HUES48 (cell line): ENCODE measurements at regions not wholly inside any gene's neighbourhood (a gene's known extent, or its start where the extent isn't known, plus 50 kb on each side); places are given as distances from the start of the nearest gene placed in this dataset.

ENCODE experiments used
- H3K27ac ChIP-seq: one replicate; pipeline ENCODE4 v1.7.0; 2013; ENCODE audit warnings: low read depth, low read length, inconsistent platforms
- H3K27me3 ChIP-seq: 2 replicates; pipeline ENCODE4 v1.6.1; 2013; ENCODE audit warnings: mild to moderate bottlenecking, low read length; ENCODE audit not compliant: control insufficient read depth, insufficient read depth
- H3K36me3 ChIP-seq: 2 replicates; pipeline ENCODE4 v1.6.1; 2013; ENCODE audit warnings: low read length; ENCODE audit not compliant: control insufficient read depth, insufficient read depth
- H3K4me1 ChIP-seq: 2 replicates; pipeline ENCODE4 v1.6.1; 2013; ENCODE audit warnings: mild to moderate bottlenecking, low read length; ENCODE audit not compliant: control insufficient read depth, insufficient read depth
- H3K4me3 ChIP-seq: 2 replicates; pipeline ENCODE4 v1.5.1; 2013; ENCODE audit warnings: mild to moderate bottlenecking, low read depth, low read length
- H3K9ac ChIP-seq: 2 replicates; pipeline ENCODE4 v1.6.1; 2013; ENCODE audit warnings: mild to moderate bottlenecking, low read depth, low read length, moderate library complexity
- H3K9me3 ChIP-seq: 2 replicates; pipeline ENCODE4 v1.6.1; 2013; ENCODE audit warnings: low read length; ENCODE audit not compliant: control insufficient read depth, insufficient read depth

DNA sequence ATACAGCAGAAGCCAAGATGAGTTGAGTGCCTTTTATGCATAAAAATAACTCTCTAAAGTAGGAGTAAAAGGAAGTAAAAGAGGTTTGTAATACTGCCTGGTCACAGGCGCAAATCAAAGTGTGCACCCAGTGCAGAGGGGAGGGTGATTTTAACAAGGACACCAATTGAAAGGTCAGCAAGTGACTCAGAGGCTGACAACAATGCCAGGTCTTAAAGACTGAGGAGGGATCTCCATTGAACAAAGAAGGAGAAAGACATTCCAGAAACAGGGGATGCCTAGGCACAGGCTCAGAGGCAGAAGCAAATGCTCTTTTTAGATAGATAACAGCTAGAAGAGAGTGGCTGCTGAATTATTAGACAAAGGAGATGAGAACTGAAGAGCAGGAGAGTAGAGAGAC, 297.4 kb upstream of the VCX start:
- no peak overlapping the region for H3K4me3 ChIP-seq
- H3K9ac ChIP-seq, result no peak overlapping the region
- no peak overlapping the region for H3K27ac ChIP-seq
- no peaks in the 10 kb centered on the region for H3K9me3 ChIP-seq
- H3K27me3 ChIP-seq, result no peaks in the 10 kb centered on the region
- no peaks in the 10 kb centered on the region; the same call in 1 of the 2 replicates for H3K4me1 ChIP-seq
- H3K36me3 ChIP-seq, result no peaks in the 10 kb centered on the region

DNA sequence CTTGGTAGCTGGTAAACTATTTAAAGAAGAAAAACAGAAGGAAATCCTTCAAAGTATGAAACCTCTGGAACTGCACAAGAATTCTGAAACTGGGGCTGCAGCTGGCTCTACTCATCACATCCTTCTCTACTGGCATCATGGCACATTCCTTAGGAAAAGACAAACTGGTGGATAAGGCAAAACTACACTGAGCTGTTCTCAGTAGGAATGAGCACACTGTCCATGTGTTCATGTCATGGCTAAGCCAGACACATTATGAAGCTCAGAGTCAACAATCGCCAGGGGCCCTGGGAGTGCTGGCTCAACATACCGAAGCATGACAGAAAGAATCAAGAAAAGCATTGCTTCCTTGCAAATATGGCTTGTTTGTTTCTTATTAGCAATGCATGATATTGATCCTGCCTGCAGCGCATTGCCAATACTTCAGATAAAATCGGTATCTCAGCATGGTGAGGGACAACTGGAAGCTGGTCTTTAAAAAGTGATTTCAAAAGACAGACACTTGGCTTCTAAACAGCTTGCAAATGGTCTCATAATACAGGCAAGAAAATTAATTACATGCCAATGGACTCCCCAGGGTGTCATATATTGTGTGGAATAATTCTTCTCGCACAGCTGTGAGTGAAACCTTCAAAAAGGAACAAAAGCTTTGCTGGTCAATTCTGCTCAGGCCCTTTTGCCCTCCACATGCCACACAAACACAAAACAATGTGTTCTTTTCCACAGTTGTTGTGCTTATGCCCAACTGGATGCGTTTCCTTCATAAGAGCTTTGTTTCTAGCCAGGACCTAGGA, 300.2 kb upstream of the VCX start:
- Histone ChIP-seq H3K27ac (no peak overlapping the region), H3K27me3 (no peaks in the 10 kb centered on the region), H3K4me3 (no peak overlapping the region), H3K9me3 (no peaks in the 10 kb centered on the region), H3K4me1 (no peaks in the 10 kb centered on the region; the same call in 1 of the 2 replicates), H3K9ac (no peak overlapping the region), H3K36me3 (no peaks in the 10 kb centered on the region)

- no peaks in the 10 kb centered on the region for H3K27me3 ChIP-seq
- no peaks in the 10 kb centered on the region for H3K4me1 ChIP-seq
- no peak overlapping the region for H3K27ac ChIP-seq
- no peaks in the 10 kb centered on the region; the same call in 1 of the 2 replicates for H3K9me3 ChIP-seq
- no peaks in the 10 kb centered on the region for H3K36me3 ChIP-seq
- no peak overlapping the region for H3K4me3 ChIP-seq
- H3K9ac ChIP-seq, result no peak overlapping the region
Observed at GRCh38 chrX:7522860-7523259, 320.1 kb upstream of the VCX start.

- no peak overlapping the region for H3K9ac ChIP-seq
- no peak overlapping the region for H3K4me3 ChIP-seq
- no peaks in the 10 kb centered on the region for H3K36me3 ChIP-seq
- no peaks in the 10 kb centered on the region for H3K27me3 ChIP-seq
- H3K4me1 ChIP-seq, result 0 out of 2 replicates have a peak, but pooled peaks cover 3% of the 10 kb centered on the region
- H3K27ac ChIP-seq, result no peak overlapping the region
- H3K9me3 ChIP-seq, result no peaks in the 10 kb centered on the region
Observed at GRCh38 chrX:7515681-7516413, 327.1 kb upstream of the VCX start.

DNA sequence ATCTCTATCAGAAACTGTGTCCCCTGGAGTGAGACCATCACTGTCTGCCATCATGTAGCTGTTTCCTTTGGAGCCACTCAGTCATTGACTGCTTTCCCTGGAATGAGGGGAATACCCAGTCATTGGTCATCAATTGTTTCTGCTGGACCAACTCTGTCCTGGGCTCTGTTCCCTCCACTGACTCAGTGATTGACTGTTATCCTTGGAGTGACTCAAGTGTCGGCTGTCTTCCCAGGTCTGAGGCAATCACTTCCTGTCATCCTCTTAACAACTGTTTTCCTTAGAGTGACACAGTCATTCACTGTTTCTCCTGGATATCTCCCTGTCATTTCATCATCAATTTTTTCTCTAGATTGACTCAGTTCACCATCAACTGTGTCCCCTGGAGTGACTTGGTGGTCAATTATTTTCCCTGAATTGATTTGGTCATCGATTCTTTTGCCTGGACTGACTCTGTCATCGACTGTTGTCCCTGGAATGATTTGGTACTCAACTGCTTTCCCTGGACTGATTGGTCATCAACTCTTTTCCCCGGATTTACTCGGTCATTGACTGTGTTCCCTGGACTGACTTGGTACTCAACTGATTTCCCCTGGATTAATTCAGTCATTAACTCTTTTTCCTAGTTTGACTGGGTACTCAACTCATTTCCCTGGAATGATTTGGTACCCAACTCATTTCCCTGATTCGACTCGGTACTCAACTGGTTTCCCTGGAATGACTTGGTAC, 327.9 kb upstream of the VCX start:
- no peak overlapping the region for H3K27ac ChIP-seq
- H3K27me3 ChIP-seq, result no peaks in the 10 kb centered on the region
- H3K4me1 ChIP-seq, result 0 out of 2 replicates have a peak, but pooled peaks cover 3% of the 10 kb centered on the region
- no peak overlapping the region for H3K4me3 ChIP-seq
- no peaks in the 10 kb centered on the region for H3K36me3 ChIP-seq
- no peaks in the 10 kb centered on the region for H3K9me3 ChIP-seq
- H3K9ac ChIP-seq, result no peak overlapping the region

GRCh38 chrX:7512845-7513244, 330.1 kb upstream of the VCX start:
- Histone ChIP-seq H3K27ac (no peak overlapping the region), H3K4me1 (0 out of 2 replicates have a peak, but pooled peaks cover 3% of the 10 kb centered on the region), H3K36me3 (no peaks in the 10 kb centered on the region), H3K27me3 (no peaks in the 10 kb centered on the region), H3K4me3 (no peak overlapping the region), H3K9me3 (no peaks in the 10 kb centered on the region), H3K9ac (no peak overlapping the region)

DNA sequence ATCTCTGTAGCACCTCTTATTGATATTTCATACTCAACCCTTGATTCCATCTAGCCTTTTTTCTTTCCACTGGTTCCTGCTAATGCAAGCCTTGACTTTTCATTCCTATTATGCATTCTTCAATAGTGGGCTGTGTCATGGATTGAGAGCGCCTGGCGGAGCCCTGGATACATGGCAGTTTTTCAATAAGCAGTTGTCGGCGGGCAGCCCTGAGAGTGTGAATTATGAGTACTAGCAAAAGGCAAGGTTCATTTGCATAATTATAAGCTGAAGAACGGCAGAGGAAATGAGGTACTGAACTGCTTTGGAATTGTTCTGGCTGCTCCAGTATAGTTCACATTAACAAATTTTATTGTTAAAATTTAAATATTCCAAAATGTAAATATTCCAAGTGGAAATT, 339.7 kb upstream of the VCX start:
- no peak overlapping the region for H3K4me3 ChIP-seq
- H3K9me3 ChIP-seq, result no peaks in the 10 kb centered on the region
- H3K36me3 ChIP-seq, result no peaks in the 10 kb centered on the region
- no peaks in the 10 kb centered on the region for H3K4me1 ChIP-seq
- H3K27ac ChIP-seq, result no peak overlapping the region
- no peak overlapping the region for H3K9ac ChIP-seq
- no peaks in the 10 kb centered on the region for H3K27me3 ChIP-seq

DNA sequence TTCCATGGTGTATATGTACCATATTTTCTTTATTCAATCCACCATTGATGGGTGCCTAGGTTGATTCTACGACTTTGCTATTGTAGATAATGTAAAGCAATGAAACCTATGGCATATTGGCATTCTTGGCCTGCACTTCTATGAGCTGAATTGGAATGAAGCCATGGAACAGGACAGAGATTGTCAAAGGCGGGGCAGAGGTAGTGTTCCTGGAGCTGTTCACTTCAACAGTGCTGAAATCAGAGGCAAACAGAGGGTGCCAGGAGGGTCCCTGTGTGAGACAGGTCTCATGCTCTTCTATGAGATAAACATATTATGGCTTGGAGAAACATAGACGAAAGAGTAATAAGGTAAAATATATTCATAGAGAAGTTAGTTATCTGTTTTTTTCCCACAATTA, 342.6 kb upstream of the VCX start:
- Histone ChIP-seq H3K4me1 (no peaks in the 10 kb centered on the region), H3K4me3 (no peak overlapping the region), H3K9me3 (no peaks in the 10 kb centered on the region), H3K36me3 (no peaks in the 10 kb centered on the region), H3K9ac (no peak overlapping the region), H3K27ac (no peak overlapping the region), H3K27me3 (no peaks in the 10 kb centered on the region)

GRCh38 chrX:7486505-7486904, 338.6 kb upstream of the PUDP start:
- H3K36me3 ChIP-seq, result no peaks in the 10 kb centered on the region
- H3K4me3 ChIP-seq, result no peak overlapping the region
- no peak overlapping the region for H3K27ac ChIP-seq
- H3K27me3 ChIP-seq, result no peaks in the 10 kb centered on the region
- no peaks in the 10 kb centered on the region for H3K4me1 ChIP-seq
- H3K9ac ChIP-seq, result no peak overlapping the region
- no peaks in the 10 kb centered on the region for H3K9me3 ChIP-seq

GRCh38 chrX:7485061-7485460, 337.1 kb upstream of the PUDP start:
- Histone ChIP-seq H3K9me3 (no peaks in the 10 kb centered on the region), H3K36me3 (no peaks in the 10 kb centered on the region), H3K27ac (no peak overlapping the region), H3K27me3 (no peaks in the 10 kb centered on the region), H3K4me1 (no peaks in the 10 kb centered on the region), H3K4me3 (no peak overlapping the region), H3K9ac (no peak overlapping the region)

- no peaks in the 10 kb centered on the region for H3K9me3 ChIP-seq
- no peaks in the 10 kb centered on the region for H3K4me1 ChIP-seq
- H3K27ac ChIP-seq, result no peak overlapping the region
- H3K9ac ChIP-seq, result no peak overlapping the region
- H3K27me3 ChIP-seq, result no peaks in the 10 kb centered on the region
- no peak overlapping the region for H3K4me3 ChIP-seq
- no peaks in the 10 kb centered on the region for H3K36me3 ChIP-seq
Observed at GRCh38 chrX:7480721-7481120, 332.8 kb upstream of the PUDP start.
